Ishikawa (cell line): ENCODE measurements at regions not wholly inside any gene's neighbourhood (a gene's known extent, or its start where the extent isn't known, plus 50 kb on each side); places are given as distances from the start of the nearest gene placed in this dataset.

Experiments used
- CEBPB ChIP-seq: IDR thresholded peaks from 2 replicates; pipeline ENCODE4 v1.6.1; 2012
- CREB1 ChIP-seq: IDR thresholded peaks from 2 replicates; pipeline ENCODE4 v1.6.1; 2012; ENCODE audit warnings: low read depth
- EGR1 ChIP-seq: IDR thresholded peaks from 2 replicates; pipeline ENCODE4 v1.6.1; 2012
- EP300 ChIP-seq: IDR thresholded peaks from 2 replicates; pipeline ENCODE4 v1.6.1; 2012; ENCODE audit warnings: borderline replicate concordance
- FOXM1 ChIP-seq: IDR thresholded peaks from 2 replicates; pipeline ENCODE4 v1.6.1; 2012; ENCODE audit warnings: low read depth, borderline replicate concordance
- NFIC ChIP-seq: IDR thresholded peaks from 2 replicates; pipeline ENCODE4 v1.6.1; 2012
- RAD21 ChIP-seq: IDR thresholded peaks from 2 replicates; pipeline ENCODE4 v1.6.1; 2012; ENCODE audit warnings: low read depth
- TAF1 ChIP-seq: IDR thresholded peaks from 2 replicates; pipeline ENCODE4 v1.6.1; 2012; ENCODE audit warnings: low read depth, mild to moderate bottlenecking
- TCF12 ChIP-seq: IDR thresholded peaks from 2 replicates; pipeline ENCODE4 v1.6.1; 2012; ENCODE audit warnings: low read depth
- TEAD4 ChIP-seq: IDR thresholded peaks from 2 replicates; pipeline ENCODE4 v1.6.1; 2012
- YY1 ChIP-seq: IDR thresholded peaks from 2 replicates; pipeline ENCODE4 v1.6.1; 2012; ENCODE audit warnings: low read depth
- ZBTB7A ChIP-seq: IDR thresholded peaks from 2 replicates; pipeline ENCODE4 v1.6.1; 2012; ENCODE audit warnings: low read depth
- TF ChIP-seq, protein P1 (sequence below): IDR thresholded peaks from 2 replicates; pipeline ENCODE4 v1.6.1; 2012
- TF ChIP-seq, protein P2 (sequence below): IDR thresholded peaks from 2 replicates; pipeline ENCODE4 v1.6.1; 2012
- TF ChIP-seq, protein P3 (sequence below): IDR thresholded peaks from 2 replicates; pipeline ENCODE4 v1.6.1; 2012; ENCODE audit warnings: low read depth, mild to moderate bottlenecking

DNA sequence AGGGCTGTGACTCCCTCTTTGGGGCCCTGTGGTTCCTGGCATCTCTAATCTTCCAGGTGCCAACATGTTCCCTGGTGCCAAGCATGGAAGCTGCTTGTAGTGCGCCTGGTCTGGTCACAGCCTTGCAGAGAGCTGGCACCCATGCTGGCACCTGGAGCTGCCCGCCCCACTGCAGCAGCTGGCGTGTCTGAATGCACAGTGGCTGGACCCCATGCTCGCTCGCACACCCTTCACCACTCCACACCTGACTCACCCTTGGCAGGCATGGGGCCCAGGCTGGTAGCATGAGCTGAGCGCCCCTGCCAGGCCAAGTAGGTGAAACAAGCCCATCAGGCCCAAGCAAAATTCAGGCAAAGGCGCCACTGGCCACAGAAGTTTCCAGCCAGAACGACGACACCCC, 119.1 kb downstream of the DNAAF6 start:
- TF ChIP-seq EP300 (no peak), FOXM1 (no peak), CEBPB (no peak), YY1 (no peak), TCF12 (no peak), TEAD4 (no peak), TAF1 (no peak), EGR1 (no peak), RAD21 (no peak), ZBTB7A (no peak), NFIC (no peak), CREB1 (no peak)
- TF ChIP-seq, protein P1, sequence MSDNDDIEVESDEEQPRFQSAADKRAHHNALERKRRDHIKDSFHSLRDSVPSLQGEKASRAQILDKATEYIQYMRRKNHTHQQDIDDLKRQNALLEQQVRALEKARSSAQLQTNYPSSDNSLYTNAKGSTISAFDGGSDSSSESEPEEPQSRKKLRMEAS: no peak
- TF ChIP-seq, protein P2, sequence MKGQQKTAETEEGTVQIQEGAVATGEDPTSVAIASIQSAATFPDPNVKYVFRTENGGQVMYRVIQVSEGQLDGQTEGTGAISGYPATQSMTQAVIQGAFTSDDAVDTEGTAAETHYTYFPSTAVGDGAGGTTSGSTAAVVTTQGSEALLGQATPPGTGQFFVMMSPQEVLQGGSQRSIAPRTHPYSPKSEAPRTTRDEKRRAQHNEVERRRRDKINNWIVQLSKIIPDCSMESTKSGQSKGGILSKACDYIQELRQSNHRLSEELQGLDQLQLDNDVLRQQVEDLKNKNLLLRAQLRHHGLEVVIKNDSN: no peak
- TF ChIP-seq, protein P3, sequence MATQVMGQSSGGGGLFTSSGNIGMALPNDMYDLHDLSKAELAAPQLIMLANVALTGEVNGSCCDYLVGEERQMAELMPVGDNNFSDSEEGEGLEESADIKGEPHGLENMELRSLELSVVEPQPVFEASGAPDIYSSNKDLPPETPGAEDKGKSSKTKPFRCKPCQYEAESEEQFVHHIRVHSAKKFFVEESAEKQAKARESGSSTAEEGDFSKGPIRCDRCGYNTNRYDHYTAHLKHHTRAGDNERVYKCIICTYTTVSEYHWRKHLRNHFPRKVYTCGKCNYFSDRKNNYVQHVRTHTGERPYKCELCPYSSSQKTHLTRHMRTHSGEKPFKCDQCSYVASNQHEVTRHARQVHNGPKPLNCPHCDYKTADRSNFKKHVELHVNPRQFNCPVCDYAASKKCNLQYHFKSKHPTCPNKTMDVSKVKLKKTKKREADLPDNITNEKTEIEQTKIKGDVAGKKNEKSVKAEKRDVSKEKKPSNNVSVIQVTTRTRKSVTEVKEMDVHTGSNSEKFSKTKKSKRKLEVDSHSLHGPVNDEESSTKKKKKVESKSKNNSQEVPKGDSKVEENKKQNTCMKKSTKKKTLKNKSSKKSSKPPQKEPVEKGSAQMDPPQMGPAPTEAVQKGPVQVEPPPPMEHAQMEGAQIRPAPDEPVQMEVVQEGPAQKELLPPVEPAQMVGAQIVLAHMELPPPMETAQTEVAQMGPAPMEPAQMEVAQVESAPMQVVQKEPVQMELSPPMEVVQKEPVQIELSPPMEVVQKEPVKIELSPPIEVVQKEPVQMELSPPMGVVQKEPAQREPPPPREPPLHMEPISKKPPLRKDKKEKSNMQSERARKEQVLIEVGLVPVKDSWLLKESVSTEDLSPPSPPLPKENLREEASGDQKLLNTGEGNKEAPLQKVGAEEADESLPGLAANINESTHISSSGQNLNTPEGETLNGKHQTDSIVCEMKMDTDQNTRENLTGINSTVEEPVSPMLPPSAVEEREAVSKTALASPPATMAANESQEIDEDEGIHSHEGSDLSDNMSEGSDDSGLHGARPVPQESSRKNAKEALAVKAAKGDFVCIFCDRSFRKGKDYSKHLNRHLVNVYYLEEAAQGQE: no peak

DNA sequence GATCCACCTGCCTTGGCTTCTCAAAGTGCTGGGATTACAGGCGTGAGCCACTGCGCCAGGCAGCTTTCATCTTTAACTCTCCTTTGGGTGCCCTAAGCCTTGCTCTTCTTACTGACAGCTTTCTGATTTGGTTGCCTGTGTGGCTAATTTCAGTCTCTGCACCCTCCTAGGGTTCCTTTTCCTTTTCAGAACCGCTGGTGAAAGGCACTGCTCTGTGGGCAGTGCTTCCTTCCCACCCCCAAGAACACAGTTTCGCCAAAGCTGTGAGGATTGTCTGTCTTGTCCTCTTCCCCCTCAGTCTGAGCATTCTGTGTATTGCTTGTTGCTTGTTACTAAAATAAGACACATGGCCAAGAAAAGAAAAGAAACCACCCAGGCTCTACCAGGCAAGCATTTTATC, 101.4 kb upstream of the FRMPD3 start:
- TF ChIP-seq TAF1 (no peak), CREB1 (no peak), EP300 (no peak), NFIC (no peak), FOXM1 (no peak), YY1 (no peak), RAD21 (no peak), EGR1 (no peak), ZBTB7A (no peak), CEBPB (no peak), TCF12 (no peak)
- TF ChIP-seq, protein P1: no peak
- TF ChIP-seq, protein P3: no peak
- TF ChIP-seq, protein P2: no peak

DNA sequence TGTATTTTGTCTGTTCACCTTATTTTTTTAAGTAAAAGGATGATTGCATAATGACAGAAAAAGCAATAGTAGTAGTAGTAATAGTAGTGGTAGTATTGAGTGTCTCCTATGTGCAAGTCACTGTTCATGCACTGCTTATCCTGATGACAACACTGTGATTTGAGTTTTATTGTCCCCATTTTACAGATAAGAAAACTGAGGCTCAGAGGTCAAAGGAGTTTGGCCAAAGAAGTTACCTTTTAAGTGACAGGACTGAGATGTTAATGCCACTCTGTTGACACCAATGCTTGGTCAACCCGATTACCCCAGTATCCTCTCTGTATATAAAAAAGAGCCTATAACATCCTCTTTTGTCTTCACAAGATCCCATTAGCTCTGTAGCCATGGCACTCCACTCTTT, 100.5 kb upstream of the FRMPD3 start:
- TF ChIP-seq, protein P2: no peak
- TF ChIP-seq, protein P3: no peak

DNA sequence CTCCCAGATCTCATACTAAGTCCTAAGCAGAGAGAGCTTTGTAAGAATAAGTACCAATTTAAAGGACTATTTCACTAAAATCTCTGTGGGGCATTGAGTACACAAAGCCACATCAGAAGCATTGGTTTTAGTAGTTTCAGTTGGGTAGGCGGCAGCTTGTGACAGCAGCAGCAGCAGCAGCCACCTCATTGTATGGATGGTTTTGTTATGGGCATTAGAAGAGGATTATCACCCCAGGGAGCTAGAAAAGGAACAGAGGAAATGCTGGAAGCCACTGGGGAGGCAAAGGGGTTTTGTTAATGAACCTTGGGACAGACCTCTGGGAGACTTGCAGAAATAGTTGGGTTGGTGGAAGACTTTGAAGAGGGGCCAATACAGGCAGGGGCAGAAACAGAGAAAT, 93.9 kb upstream of the FRMPD3 start:
- TF ChIP-seq TCF12: no peak
- TF ChIP-seq TEAD4: no peak
- TF ChIP-seq, protein P2: no peak
- no peak for TF ChIP-seq EP300
- no peak for TF ChIP-seq NFIC
- TF ChIP-seq CEBPB: no peak
- TF ChIP-seq, protein P3: no peak
- no peak for TF ChIP-seq ZBTB7A
- no peak for TF ChIP-seq RAD21
- TF ChIP-seq, protein P1: no peak
- no peak for TF ChIP-seq TAF1
- TF ChIP-seq CREB1: no peak
